ENCODE measurements at regions not wholly inside any gene's neighbourhood (a gene's known extent, or its start where the extent isn't known, plus 50 kb on each side); places are given as distances from the start of the nearest gene placed in this dataset.
"Not testable (repeated sequence)": the region's sequence is repeated elsewhere in the genome, so short reads cannot be mapped to it uniquely, and the experiment has no call there.

GRCh38 chr10:3932597-3933375 is 147.8 kb upstream of the KLF6 start:
- DNase-seq (ENCODE audit: low read depth), result no peak

DNA sequence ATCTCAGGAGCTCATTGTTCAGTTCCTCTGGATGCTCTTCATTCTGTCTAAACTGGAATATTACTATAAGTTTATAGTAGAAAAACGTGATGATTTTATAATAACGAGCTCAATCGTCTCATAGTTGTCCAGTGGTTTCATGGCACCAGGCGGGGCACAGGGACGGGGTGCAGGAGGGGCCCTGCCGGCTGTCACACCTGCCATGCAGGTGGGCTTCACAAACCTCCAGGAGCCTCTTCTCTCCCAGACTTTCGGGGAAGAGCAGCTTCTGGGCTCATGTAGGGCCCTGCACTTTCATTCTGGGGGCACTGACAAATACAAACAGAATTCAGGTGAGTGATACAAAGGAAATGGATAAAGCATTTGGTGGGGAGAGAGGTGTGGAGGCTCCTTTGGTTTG is 146.9 kb upstream of the KLF6 start:
- no peak for DNase-seq (ENCODE audit: low read depth)

- DNase-seq (ENCODE audit: low read depth), result no peak
These were observed 146.2 kb upstream of the KLF6 start for GRCh38 chr10:3931224-3931623.

- no peak for DNase-seq (ENCODE audit: low read depth)
These were observed 143.6 kb upstream of the KLF6 start for GRCh38 chr10:3928569-3928968.

GRCh38 chr10:3928078-3928477 is 143.1 kb upstream of the KLF6 start:
- no peak for DNase-seq (ENCODE audit: low read depth)

DNA sequence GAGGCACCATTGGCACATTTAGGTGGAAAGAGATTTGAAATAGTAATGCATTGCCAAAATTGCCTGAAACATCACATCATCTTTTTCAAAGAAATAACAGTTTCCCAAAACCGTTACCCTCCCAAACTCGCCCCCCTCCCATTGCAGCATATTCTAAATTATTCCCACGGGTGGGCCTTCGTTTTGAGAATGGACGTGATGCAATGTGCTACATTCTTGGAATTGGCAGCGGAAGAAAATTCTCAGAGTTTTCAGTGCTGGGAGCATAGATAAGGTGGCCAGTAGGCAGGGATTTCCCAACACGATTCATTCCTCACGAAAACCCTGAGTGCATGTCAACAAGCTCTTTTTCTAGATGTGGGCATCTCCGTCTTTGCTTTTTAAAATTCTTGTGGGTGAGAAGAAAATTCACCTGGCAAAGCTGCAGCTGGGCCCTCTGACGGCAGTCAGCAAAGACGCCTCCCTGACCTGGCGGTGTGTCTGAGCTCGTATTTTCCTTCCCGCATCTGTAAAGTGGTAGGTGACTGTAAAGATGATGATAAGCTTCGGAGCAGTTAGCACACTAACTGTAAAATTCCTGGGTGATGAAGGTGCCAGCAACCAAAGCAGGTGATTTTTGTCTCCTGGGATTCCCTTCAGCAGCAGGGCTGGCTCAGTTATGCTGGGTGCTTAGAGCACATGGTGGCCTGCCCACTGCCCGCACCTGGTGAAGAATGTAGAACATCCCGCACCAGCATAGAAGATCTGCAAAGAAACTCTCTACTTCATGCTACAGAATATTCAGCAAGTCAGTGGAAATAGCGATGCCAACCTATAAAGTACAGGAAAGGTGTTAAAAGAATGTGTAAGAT is 141.9 kb upstream of the KLF6 start:
- no peak for DNase-seq (ENCODE audit: low read depth)

GRCh38 chr10:3926258-3926657 is 141.2 kb upstream of the KLF6 start:
- no peak for DNase-seq (ENCODE audit: low read depth)

- no peak for DNase-seq (ENCODE audit: low read depth)
These were observed 140.2 kb upstream of the KLF6 start for GRCh38 chr10:3925184-3925583.

DNA sequence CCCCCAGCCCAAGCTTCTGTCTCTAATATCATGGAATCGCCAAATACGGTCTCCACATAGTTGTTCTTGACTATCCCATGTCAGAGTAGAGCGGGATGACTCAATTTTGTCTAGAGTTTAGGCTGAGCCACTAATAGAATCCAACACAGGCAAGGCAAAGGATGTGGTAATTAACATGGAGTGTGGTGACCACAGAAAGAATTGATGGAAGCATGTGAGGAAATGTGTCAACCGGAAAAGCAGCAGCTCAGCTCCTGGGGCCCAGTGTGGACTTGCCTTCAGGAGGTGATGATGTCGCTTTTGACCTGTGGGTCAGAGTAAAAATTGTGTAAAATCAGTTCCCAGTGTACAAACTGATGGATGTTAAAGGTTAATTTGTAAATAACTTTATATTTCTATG is 139.3 kb upstream of the KLF6 start:
- no peak for DNase-seq (ENCODE audit: low read depth)

DNA sequence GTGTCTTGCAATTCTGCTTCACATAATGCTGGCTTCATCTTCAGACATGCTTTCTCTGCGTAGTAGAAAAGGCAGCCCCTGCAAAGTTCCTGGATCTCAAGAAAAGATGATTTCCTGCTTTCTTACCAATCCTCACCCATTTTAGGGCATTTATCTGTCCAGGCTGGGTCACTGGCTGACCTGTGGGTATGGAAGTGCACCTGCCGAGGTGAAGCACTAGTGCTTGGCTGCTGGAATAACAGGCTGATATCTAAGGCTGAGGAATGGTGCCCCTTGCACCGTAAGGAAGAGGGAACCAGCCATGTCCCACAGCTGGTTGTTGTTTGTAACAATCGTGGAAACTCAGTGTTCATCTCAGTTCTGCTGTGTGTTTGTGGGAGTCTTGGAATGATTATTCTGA is 138.0 kb upstream of the KLF6 start:
- no peak for DNase-seq (ENCODE audit: low read depth)

DNA sequence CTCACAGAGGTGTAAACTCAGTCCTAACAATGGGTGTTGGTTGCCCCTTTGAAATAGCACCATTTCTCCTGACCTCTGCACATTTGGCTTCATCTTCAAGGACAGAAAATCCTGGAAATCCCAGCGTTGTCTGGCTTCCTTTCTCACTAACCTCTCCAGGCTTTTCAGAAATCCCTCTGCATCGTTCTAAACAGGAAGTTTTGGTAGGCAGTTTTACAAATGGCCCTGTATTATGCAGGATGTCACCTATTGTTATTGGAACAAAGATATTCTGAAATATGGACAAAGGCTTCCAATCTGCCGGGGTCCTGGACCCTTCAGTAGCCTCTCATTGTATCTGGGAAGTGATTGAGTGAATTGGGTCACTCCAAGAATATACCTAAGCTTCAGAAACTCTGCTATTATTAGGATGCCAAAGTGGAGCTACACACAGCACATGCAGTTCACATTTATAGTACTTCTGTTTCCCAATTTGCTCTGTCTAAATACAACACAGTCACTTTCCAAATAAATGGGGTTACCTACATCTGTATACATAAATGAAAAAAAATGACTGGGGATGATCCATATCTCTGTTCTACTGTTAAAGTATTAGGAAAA is 134.8 kb upstream of the KLF6 start:
- DNase-seq (ENCODE audit: low read depth), result no peak

GRCh38 chr10:3917392-3917791 is 132.4 kb upstream of the KLF6 start:
- DNase-seq (ENCODE audit: low read depth), result not testable (repeated sequence)

DNA sequence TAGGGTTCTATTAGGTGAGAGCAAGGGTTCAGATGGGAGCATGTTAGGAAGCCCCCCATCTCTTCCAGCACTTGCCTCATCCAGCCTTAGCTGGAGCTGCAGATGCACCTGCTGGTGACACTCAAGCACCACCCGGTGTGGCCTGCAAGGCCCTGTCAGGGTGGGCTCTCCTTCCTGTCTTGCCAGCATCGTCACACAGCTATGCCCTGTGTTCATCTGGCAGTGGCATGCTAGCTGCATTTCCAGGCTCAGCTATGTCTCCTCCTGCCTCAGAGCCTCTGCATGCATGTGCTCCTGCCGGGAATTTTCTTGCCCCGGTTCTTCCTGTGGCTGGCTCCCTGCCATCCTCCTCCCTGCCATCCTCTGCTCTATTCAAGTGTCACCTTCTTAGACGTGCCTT is 129.7 kb upstream of the KLF6 start:
- DNase-seq (ENCODE audit: low read depth), result no peak

- DNase-seq (ENCODE audit: low read depth), result no peak
These were observed 126.9 kb upstream of the KLF6 start for GRCh38 chr10:3911713-3912442.

GRCh38 chr10:3911241-3911640 is 126.2 kb upstream of the KLF6 start:
- no peak for DNase-seq (ENCODE audit: low read depth)

- DNase-seq (ENCODE audit: low read depth), result no peak
These were observed 124.3 kb upstream of the KLF6 start for GRCh38 chr10:3909339-3909738.

DNA sequence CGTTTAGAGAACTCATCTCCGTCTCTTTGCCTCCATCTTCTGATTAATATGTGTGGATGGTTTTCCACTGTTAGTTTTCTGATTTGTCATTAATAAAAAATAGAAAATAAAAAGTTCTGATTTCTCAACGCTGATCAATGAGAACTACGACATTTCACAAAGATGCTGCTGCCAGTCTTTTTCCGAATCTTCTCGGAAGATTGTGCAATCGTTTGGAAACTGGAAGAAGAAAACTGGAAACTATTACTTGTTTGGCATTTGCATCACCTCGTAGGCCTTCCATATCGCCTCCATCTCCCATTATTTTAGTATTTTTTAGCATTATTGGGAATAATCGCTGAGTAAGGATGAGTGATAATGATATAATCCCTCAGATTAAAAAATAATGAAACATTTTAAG is 123.2 kb upstream of the KLF6 start:
- DNase-seq (ENCODE audit: low read depth), result no peak

DNA sequence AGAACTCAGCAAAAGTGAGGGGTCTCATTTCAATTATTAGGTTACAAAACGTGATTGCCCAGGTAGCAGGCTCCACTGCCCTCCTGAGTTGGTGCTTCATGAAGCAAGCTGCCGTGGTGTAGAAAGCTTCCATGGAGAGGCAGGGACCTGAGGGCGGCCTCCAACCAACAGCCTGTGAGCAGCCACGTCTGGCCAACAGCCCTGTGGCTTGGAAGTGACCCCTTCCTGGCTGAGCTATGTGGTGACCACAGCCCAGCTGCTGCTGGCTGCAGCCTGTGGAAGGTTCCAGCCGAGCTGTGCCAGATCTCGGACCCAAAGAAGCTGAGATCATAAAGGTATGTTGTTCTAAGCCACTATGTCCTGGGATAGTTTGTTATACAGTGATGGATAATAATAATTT is 122.5 kb upstream of the KLF6 start:
- no peak for DNase-seq (ENCODE audit: low read depth)

DNA sequence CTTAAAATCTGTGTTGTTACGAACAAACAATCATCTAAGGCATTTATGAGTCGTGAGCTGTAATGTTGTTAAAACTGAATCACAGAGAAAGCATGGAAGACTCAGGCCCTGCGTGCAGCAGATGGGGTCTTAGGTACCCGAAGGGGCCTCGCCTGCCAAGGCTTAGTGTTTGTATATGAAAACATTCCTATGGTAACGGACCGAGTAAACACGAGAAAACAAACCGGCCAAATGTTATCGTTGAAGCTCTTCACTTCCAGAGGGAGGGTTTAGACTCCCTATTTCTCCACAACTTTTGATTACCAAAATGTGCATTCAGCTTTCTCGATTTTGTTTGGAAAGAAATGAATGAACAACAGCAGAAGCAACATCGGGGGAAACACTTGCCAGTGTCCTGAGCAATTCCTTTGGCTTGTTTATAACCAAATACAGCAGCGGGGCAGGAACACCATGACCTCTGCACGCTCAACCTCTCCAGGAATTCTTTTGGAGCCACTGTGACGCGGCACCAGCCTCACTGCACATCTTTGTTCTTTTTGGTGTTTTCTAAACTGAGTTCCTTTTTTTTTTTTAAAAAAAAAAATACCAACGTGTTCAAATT is 121.6 kb upstream of the KLF6 start:
- DNase-seq (ENCODE audit: low read depth), result no peak

GRCh38 chr10:3904419-3904960 is 119.5 kb upstream of the KLF6 start:
- DNase-seq (ENCODE audit: low read depth), result no peak

- no peak for DNase-seq (ENCODE audit: low read depth)
These were observed 117.9 kb upstream of the KLF6 start for GRCh38 chr10:3902809-3903410.

Measured in activated T-cell treated with anti-CD3 and anti-CD28 coated beads for 48 hours (primary cell).